ENCODE measurements at regions not wholly inside any gene's neighbourhood (a gene's known extent, or its start where the extent isn't known, plus 50 kb on each side); places are given as distances from the start of the nearest gene placed in this dataset.

GRCh38 chr9:80134487-80134886 lies 562.7 kb downstream of the TLE4 start:
- 90 to 95% (median 94%) methylated on average over 2 of the region's 2 CpGs for WGBS, 3 donors
- Histone ChIP-seq H3K27ac (no peak overlapping the region), H3K27me3 (no peaks in the 10 kb centered on the region), H3K4me1 (ENCODE audit: insufficient read depth) (no peaks in the 10 kb centered on the region), H3K36me3 (no peaks in the 10 kb centered on the region), H3K4me3 (no peak overlapping the region), H3K9me3 (no peaks in the 10 kb centered on the region)
- intact Hi-C loops (cut with DNase I), result no loop called here
- DNase-seq, result no peak
- TF ChIP-seq, protein P1, sequence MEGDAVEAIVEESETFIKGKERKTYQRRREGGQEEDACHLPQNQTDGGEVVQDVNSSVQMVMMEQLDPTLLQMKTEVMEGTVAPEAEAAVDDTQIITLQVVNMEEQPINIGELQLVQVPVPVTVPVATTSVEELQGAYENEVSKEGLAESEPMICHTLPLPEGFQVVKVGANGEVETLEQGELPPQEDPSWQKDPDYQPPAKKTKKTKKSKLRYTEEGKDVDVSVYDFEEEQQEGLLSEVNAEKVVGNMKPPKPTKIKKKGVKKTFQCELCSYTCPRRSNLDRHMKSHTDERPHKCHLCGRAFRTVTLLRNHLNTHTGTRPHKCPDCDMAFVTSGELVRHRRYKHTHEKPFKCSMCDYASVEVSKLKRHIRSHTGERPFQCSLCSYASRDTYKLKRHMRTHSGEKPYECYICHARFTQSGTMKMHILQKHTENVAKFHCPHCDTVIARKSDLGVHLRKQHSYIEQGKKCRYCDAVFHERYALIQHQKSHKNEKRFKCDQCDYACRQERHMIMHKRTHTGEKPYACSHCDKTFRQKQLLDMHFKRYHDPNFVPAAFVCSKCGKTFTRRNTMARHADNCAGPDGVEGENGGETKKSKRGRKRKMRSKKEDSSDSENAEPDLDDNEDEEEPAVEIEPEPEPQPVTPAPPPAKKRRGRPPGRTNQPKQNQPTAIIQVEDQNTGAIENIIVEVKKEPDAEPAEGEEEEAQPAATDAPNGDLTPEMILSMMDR (IDR thresholded peaks at IDR 0.05), result no peak
- no peak for TF ChIP-seq EP300 (IDR thresholded peaks at IDR 0.05)
- no peak for TF ChIP-seq POLR2A (IDR thresholded peaks at IDR 0.05)

DNA sequence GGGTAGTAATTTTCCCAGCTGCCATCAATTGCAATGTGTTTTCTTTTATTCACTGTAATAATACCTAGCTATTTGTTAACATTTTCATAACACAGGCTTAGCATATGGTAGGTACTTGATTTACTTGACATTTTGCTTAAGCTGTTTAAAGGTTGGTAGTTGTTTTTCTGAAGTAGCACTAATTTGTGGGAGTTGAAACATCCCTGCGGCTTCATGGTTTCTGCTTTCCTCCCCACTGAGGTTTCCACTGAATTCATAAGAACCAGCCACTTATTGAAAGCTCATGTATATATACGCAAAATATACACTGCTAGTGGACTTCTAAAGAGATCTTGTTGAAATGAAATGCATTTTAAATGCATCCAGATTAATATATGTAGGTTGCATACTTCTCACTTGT lies 559.9 kb downstream of the TLE4 start:
- Histone ChIP-seq H3K4me1 (ENCODE audit: insufficient read depth) (no peaks in the 10 kb centered on the region), H3K36me3 (no peaks in the 10 kb centered on the region), H3K9me3 (no peaks in the 10 kb centered on the region), H3K27ac (no peak overlapping the region), H3K27me3 (no peaks in the 10 kb centered on the region), H3K4me3 (no peak overlapping the region)
- TF ChIP-seq, protein P1 (IDR thresholded peaks at IDR 0.05), result no peak
- intact Hi-C loops (cut with DNase I), result no loop called here
- DNase-seq, result no peak
- 96 to 99% (median 97%) methylated on average over 2 of the region's 2 CpGs for whole genome bisulfite sequencing, 3 donors

GRCh38 chr9:80127920-80128319 lies 556.2 kb downstream of the TLE4 start:
- no peaks in the 10 kb centered on the region for H3K4me1 ChIP-seq (ENCODE audit: insufficient read depth)
- H3K27me3 ChIP-seq, result no peaks in the 10 kb centered on the region
- H3K9me3 ChIP-seq, result no peaks in the 10 kb centered on the region
- 90 to 94% (median 94%) methylated on average over 6 of the region's 6 CpGs for WGBS, 3 donors
- H3K36me3 ChIP-seq, result no peaks in the 10 kb centered on the region
- no peak overlapping the region for H3K27ac ChIP-seq
- H3K4me3 ChIP-seq, result no peak overlapping the region
- TF ChIP-seq, protein P1 (IDR thresholded peaks at IDR 0.05), result no peak
- TF ChIP-seq POLR2A (IDR thresholded peaks at IDR 0.05) (no peak), EP300 (IDR thresholded peaks at IDR 0.05) (no peak)
- intact Hi-C loops (cut with DNase I), result no loop called here
- DNase-seq, result no peak

- no peak for DNase-seq
- 70 to 90% (median 88%) methylated on average over 3 of the region's 3 CpGs for WGBS, 3 donors
Observed at GRCh38 chr9:80125731-80126264, 554.0 kb downstream of the TLE4 start.

More at GRCh38 chr9:80125731-80126264, 554.0 kb downstream of the TLE4 start:
- TF ChIP-seq, protein P1 (IDR thresholded peaks at IDR 0.05), result no peak
- TF ChIP-seq POLR2A (IDR thresholded peaks at IDR 0.05) (no peak), EP300 (IDR thresholded peaks at IDR 0.05) (no peak)
- intact Hi-C loops (cut with DNase I), result no loop called here
- no peaks in the 10 kb centered on the region for H3K36me3 ChIP-seq
- no peaks in the 10 kb centered on the region for H3K4me1 ChIP-seq (ENCODE audit: insufficient read depth)
- H3K4me3 ChIP-seq, result no peak overlapping the region
- no peak overlapping the region for H3K27ac ChIP-seq
- H3K9me3 ChIP-seq, result no peaks in the 10 kb centered on the region
- H3K27me3 ChIP-seq, result no peaks in the 10 kb centered on the region
